WI38 (cell line): ENCODE measurements at regions not wholly inside any gene's neighbourhood (a gene's known extent, or its start where the extent isn't known, plus 50 kb on each side); places are given as distances from the start of the nearest gene placed in this dataset.
"Not testable (repeated sequence)": the region's sequence is repeated elsewhere in the genome, so short reads cannot be mapped to it uniquely, and the experiment has no call there.

Experiments
- H3K4me3 ChIP-seq: 2 replicates; pipeline ENCODE4 v1.5.1; 2011; ENCODE audit warnings: low read depth, mild to moderate bottlenecking, control low read depth, low read length
- CTCF ChIP-seq: IDR thresholded peaks from 2 replicates; pipeline ENCODE4 v1.5.1; 2012; ENCODE audit warnings: low read depth, mild to moderate bottlenecking, control low read depth, low read length

GRCh38 chr9:40970340-40970739 is 158.1 kb downstream of the FOXD4L6 start:
- H3K4me3 ChIP-seq, result not testable (repeated sequence)
- 0 out of 2 replicates have a peak, but pooled peaks have one; percentile 19 for TF ChIP-seq CTCF

- not testable (repeated sequence) for H3K4me3 ChIP-seq
Measured at GRCh38 chr9:40962461-40962860, 166.0 kb downstream of the FOXD4L6 start.

- TF ChIP-seq CTCF, result peak; percentile 28; the same call in 1 of the 2 replicates
- not testable (repeated sequence) for H3K4me3 ChIP-seq
Measured at GRCh38 chr9:40951876-40952494, 176.5 kb downstream of the FOXD4L6 start.

- H3K4me3 ChIP-seq, result not testable (repeated sequence)
Measured at GRCh38 chr9:40946228-40946627, 182.3 kb downstream of the FOXD4L6 start.

GRCh38 chr9:40942730-40943129 is 185.8 kb downstream of the FOXD4L6 start:
- H3K4me3 ChIP-seq, result not testable (repeated sequence)

GRCh38 chr9:40939888-40940209 is 188.6 kb downstream of the FOXD4L6 start:
- H3K4me3 ChIP-seq, result not testable (repeated sequence)

- H3K4me3 ChIP-seq, result not testable (repeated sequence)
Measured at GRCh38 chr9:40939201-40939887, 189.1 kb downstream of the FOXD4L6 start.

GRCh38 chr9:40935336-40935735 is 193.1 kb downstream of the FOXD4L6 start:
- no peak overlapping the region for H3K4me3 ChIP-seq
- no peak for TF ChIP-seq CTCF

GRCh38 chr9:40934480-40934879 is 194.0 kb downstream of the FOXD4L6 start:
- not testable (repeated sequence) for H3K4me3 ChIP-seq

- not testable (repeated sequence) for H3K4me3 ChIP-seq
Measured at GRCh38 chr9:40930426-40930825, 198.1 kb downstream of the FOXD4L6 start.

GRCh38 chr9:40929488-40929845 is 199.0 kb downstream of the FOXD4L6 start:
- not testable (repeated sequence) for H3K4me3 ChIP-seq

GRCh38 chr9:40928803-40929487 is 199.5 kb downstream of the FOXD4L6 start:
- TF ChIP-seq CTCF, result no peak
- no peak overlapping the region for H3K4me3 ChIP-seq
